K562 (cell line): ENCODE measurements at regions not wholly inside any gene's neighbourhood (a gene's known extent, or its start where the extent isn't known, plus 50 kb on each side); places are given as distances from the start of the nearest gene placed in this dataset.

Experiments used
- ATAC-seq: fragments of 200-7000 bp; cut with Tn5 transposase; 3 replicates; pipeline ENCODE4 v1.9.1; 2020; ENCODE audit warnings: moderate library complexity
- BruUV-seq: library from RNA; stranded (reverse); fragments of 400-500 nt; replicated peaks from 2 replicates; lab custom pipeline; 2021; lab: Mats Ljungman, UMichigan
- CTCF ChIA-PET: fragments of 300-600 bp; formaldehyde crosslinking; extraction: SDS; loops from one replicate; lab custom pipeline; 2021; ENCODE audit warnings: low intra/inter-chr PET ratio; lab: Yijun Ruan, JAX
- POLR2A ChIA-PET: fragments of 300-600, 350-650 bp; sonication (Branson Sonifier 250); formaldehyde crosslinking; extraction: SDS; loops from one replicate; lab custom pipeline; 2021; ENCODE audit warnings: antibody characterized with exemption, inconsistent platforms; lab: Yijun Ruan, JAX
- DNase-seq, 4 experiments: peaks; one replicate each; pipeline versions ENCODE4 v3.0.0 to v3.0.0-alpha.2; 2011 to 2018; ENCODE audit warnings: low spot score in 3 of 4, mixed read lengths in 3 of 4; ENCODE audit errors: extremely low read depth in 1 of 4
- FAIRE-seq: peaks from 2 replicates; lab custom pipeline; 2011; peaks lifted over from hg19 to GRCh38; lab: Jason Lieb, UNC
- H2AFZ ChIP-seq: 2 replicates; pipeline ENCODE4 v1.6.0; 2011; ENCODE audit warnings: low read depth, low read length, control low read depth, inconsistent platforms
- H3K27ac ChIP-seq: fragments of 200-600 bp; 3 replicates; pipeline ENCODE4 v1.8.0; 2011; ENCODE audit warnings: low read depth, mild to moderate bottlenecking, control low read depth, inconsistent platforms, low read length, moderate library complexity, mixed read lengths; ENCODE audit errors: extremely low read depth
- H3K27me3 ChIP-seq, 2 experiments: fragments of 300-600 bp in 1 of 2; 2 replicates in 1 of 2; 3 replicates in 1 of 2; pipeline versions ENCODE4 v1.6.0 to v1.8.0; 2011; ENCODE audit warnings: inconsistent platforms in 2 of 2, low read length in 2 of 2, mild to moderate bottlenecking in 1 of 2, mixed read lengths in 1 of 2, moderate library complexity in 1 of 2; ENCODE audit not compliant: control insufficient read depth in 2 of 2, insufficient read depth in 2 of 2
- H3K36me3 ChIP-seq: fragments of 300-600 bp; 3 replicates; pipeline ENCODE4 v1.8.0; 2011; ENCODE audit warnings: mild to moderate bottlenecking, low read length, inconsistent platforms; ENCODE audit not compliant: control insufficient read depth, insufficient read depth
- H3K4me1 ChIP-seq, 2 experiments: fragments of 200-600 bp in 1 of 2; replicated peaks in 1 of 2; 2 replicates in 1 of 2; 3 replicates in 1 of 2; pipeline versions ENCODE4 v1.5.1 to v1.8.0; 2011; ENCODE audit warnings: inconsistent platforms in 2 of 2, low read length in 2 of 2, mild to moderate bottlenecking in 1 of 2, mixed read lengths in 1 of 2, moderate library complexity in 1 of 2; ENCODE audit not compliant: control insufficient read depth in 2 of 2, insufficient read depth in 2 of 2
- H3K4me2 ChIP-seq: 2 replicates; pipeline ENCODE4 v1.6.1; 2011; ENCODE audit warnings: low read length, control low read depth, inconsistent platforms, mixed read lengths; ENCODE audit not compliant: insufficient read depth
- H3K4me3 ChIP-seq: fragments of 200-600 bp; sonication (generic), shearing (Covaris generic); 2 replicates; pipeline ENCODE4 v1.5.1; 2016; ENCODE audit warnings: control low read depth, inconsistent platforms
- H3K79me2 ChIP-seq: fragments of 200-600 bp; 3 replicates; pipeline ENCODE4 v1.8.0; 2011; ENCODE audit warnings: low read length, inconsistent platforms; ENCODE audit not compliant: control insufficient read depth, insufficient read depth
- H3K9ac ChIP-seq, 2 experiments: 2 replicates each; pipeline versions ENCODE4 v1.6.0 to v1.6.1; 2011; ENCODE audit warnings: low read depth in 2 of 2, low read length in 2 of 2, control low read depth in 1 of 2, inconsistent platforms in 1 of 2, mild to moderate bottlenecking in 1 of 2, mixed read lengths in 1 of 2; ENCODE audit not compliant: insufficient read depth in 1 of 2
- H3K9me1 ChIP-seq: one replicate; pipeline ENCODE4 v1.6.0; 2011; ENCODE audit warnings: inconsistent platforms, mild to moderate bottlenecking, low read length, moderate library complexity; ENCODE audit not compliant: control insufficient read depth, insufficient read depth
- H3K9me3 ChIP-seq: replicated peaks from 2 replicates; pipeline ENCODE4 v1.5.1; 2011; ENCODE audit warnings: low read depth, low read length, inconsistent platforms; ENCODE audit not compliant: control insufficient read depth, insufficient read depth
- H4K20me1 ChIP-seq: replicated peaks from 2 replicates; pipeline ENCODE4 v1.6.1; 2011; ENCODE audit warnings: low read length, inconsistent platforms, mixed read lengths; ENCODE audit not compliant: control insufficient read depth, insufficient read depth
- CBX1 ChIP-seq: sonication (generic); IDR thresholded peaks from 2 replicates; pipeline ENCODE4 v1.6.1; 2016; ENCODE audit warnings: antibody characterized with exemption, low read depth, mild to moderate bottlenecking
- CEBPB ChIP-seq: fragments of 450-650 bp; IDR thresholded peaks from 2 replicates; pipeline ENCODE4 v1.6.1; 2016; ENCODE audit warnings: missing genetic modification characterization, missing compliant biosample characterization
- CREM ChIP-seq: IDR thresholded peaks from 2 replicates; pipeline ENCODE4 v1.6.1; 2014; ENCODE audit warnings: antibody characterized with exemption, low read depth
- ETV5 ChIP-seq: sonication (generic); formaldehyde crosslinking; IDR thresholded peaks from 2 replicates; pipeline ENCODE4 v1.4.0; 2020; ENCODE audit warnings: low read depth, mild to moderate bottlenecking, missing genetic modification reagents
- FOXA3 ChIP-seq, 2 experiments: fragments of 450-650 bp in 1 of 2; sonication (generic) in 1 of 2; formaldehyde crosslinking; IDR thresholded peaks in 1 of 2; conservative IDR thresholded peaks in 1 of 2; 2 replicates each; pipeline versions ENCODE4 v1.4.0 to v1.8.0; 2020 to 2022; ENCODE audit warnings: mild to moderate bottlenecking in 2 of 2, missing genetic modification reagents in 1 of 2
- KDM5B ChIP-seq: fragments of 200-600 bp; sonication (generic); IDR thresholded peaks from 2 replicates; pipeline ENCODE4 v1.6.1; 2012; ENCODE audit warnings: low read depth, mild to moderate bottlenecking, moderate library complexity, low read length, control low read depth, inconsistent platforms; ENCODE audit not compliant: insufficient replicate concordance
- LARP7 ChIP-seq: fragments of 450-650 bp; IDR thresholded peaks from 2 replicates; pipeline ENCODE4 v1.6.1; 2016
- NR3C1 ChIP-seq: sonication (generic); formaldehyde crosslinking; IDR thresholded peaks from 2 replicates; pipeline ENCODE4 v1.8.1; 2022; ENCODE audit warnings: missing genetic modification reagents
- WGBS: fragments of 100-300 bp; shearing (Covaris generic); methylation state at CpG from one replicate; pipeline ENCODE4 v1.1.6; 2016; ENCODE audit warnings: low coverage, mixed read lengths; ENCODE audit not compliant: insufficient coverage; ENCODE audit errors: missing lambda C conversion rate; 5-methylcytosine and 5-hydroxymethylcytosine counted together
- in situ Hi-C: fragments of 300-500 bp; cut with MboI; formaldehyde crosslinking; loops from 4 replicates; pipeline ENCODE4 v1.15.0; 2018; ENCODE audit warnings: inconsistent platforms, mixed read lengths
- intact Hi-C: fragments of 100-400 bp; cut with micrococcal nuclease; formaldehyde crosslinking; loops from 2 replicates; pipeline ENCODE4 v1.14.2; 2022
- TF ChIP-seq, protein P1 (sequence below), 2 experiments: fragments of 450-650 bp; conservative IDR thresholded peaks; 2 replicates each; pipeline ENCODE4 v1.6.1; 2017; ENCODE audit warnings: mild to moderate bottlenecking in 2 of 2, moderate library complexity in 2 of 2
- TF ChIP-seq, protein P2 (sequence below): sonication (generic); formaldehyde crosslinking; IDR thresholded peaks from 2 replicates; pipeline ENCODE4 v1.8.1; 2023; ENCODE audit warnings: mild to moderate bottlenecking, missing genetic modification reagents
- TF ChIP-seq, protein P3 (sequence below): fragments of 450-650 bp; IDR thresholded peaks from 2 replicates; pipeline ENCODE4 v1.6.1; 2018; ENCODE audit not compliant: partially characterized antibody

GRCh38 chr7:46175221-46175620 lies 254.1 kb upstream of the IGFBP3 start:
- Histone ChIP-seq H3K9ac (no peak overlapping the region), H3K9me3 (no peaks in the 10 kb centered on the region), H3K9me1 (no peaks in the 10 kb centered on the region), H3K4me2 (no peak overlapping the region), H4K20me1 (no peaks in the 10 kb centered on the region), H3K4me3 (no peak overlapping the region), H3K4me1 (no peaks in the 10 kb centered on the region), H2AFZ (no peak overlapping the region), H3K27me3 (no peaks in the 10 kb centered on the region), H3K79me2 (no peaks in the 10 kb centered on the region), H3K27ac (no peak overlapping the region), H3K36me3 (no peaks in the 10 kb centered on the region)
- ATAC-seq = no peak
- CTCF ChIA-PET = no interaction called here
- intact Hi-C loops = no loop called here
- POLR2A ChIA-PET = no interaction called here
- no TSS peak for BruUV-seq
- no peak for DNase-seq
- in situ Hi-C loops = no loop called here
- no peak for FAIRE-seq
- WGBS = 0% methylated on average over 5 of the region's 5 CpGs
- TF ChIP-seq CBX1 (no peak), LARP7 (no peak), ETV5 (CRISPR knock-in tag) (no peak), KDM5B (no peak), CEBPB (tag) (no peak), NR3C1 (CRISPR knock-in tag) (no peak), CREM (no peak), FOXA3 (CRISPR knock-in tag; conservative IDR thresholded peaks at IDR 0.05 in 1 of 2, IDR thresholded peaks at IDR 0.05 in 1 of 2) (no peak)
- TF ChIP-seq, protein P1, sequence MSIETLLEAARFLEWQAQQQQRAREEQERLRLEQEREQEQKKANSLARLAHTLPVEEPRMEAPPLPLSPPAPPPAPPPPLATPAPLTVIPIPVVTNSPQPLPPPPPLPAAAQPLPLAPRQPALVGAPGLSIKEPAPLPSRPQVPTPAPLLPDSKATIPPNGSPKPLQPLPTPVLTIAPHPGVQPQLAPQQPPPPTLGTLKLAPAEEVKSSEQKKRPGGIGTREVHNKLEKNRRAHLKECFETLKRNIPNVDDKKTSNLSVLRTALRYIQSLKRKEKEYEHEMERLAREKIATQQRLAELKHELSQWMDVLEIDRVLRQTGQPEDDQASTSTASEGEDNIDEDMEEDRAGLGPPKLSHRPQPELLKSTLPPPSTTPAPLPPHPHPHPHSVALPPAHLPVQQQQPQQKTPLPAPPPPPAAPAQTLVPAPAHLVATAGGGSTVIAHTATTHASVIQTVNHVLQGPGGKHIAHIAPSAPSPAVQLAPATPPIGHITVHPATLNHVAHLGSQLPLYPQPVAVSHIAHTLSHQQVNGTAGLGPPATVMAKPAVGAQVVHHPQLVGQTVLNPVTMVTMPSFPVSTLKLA (conservative IDR thresholded peaks at IDR 0.05) = no peak
- TF ChIP-seq, protein P2, sequence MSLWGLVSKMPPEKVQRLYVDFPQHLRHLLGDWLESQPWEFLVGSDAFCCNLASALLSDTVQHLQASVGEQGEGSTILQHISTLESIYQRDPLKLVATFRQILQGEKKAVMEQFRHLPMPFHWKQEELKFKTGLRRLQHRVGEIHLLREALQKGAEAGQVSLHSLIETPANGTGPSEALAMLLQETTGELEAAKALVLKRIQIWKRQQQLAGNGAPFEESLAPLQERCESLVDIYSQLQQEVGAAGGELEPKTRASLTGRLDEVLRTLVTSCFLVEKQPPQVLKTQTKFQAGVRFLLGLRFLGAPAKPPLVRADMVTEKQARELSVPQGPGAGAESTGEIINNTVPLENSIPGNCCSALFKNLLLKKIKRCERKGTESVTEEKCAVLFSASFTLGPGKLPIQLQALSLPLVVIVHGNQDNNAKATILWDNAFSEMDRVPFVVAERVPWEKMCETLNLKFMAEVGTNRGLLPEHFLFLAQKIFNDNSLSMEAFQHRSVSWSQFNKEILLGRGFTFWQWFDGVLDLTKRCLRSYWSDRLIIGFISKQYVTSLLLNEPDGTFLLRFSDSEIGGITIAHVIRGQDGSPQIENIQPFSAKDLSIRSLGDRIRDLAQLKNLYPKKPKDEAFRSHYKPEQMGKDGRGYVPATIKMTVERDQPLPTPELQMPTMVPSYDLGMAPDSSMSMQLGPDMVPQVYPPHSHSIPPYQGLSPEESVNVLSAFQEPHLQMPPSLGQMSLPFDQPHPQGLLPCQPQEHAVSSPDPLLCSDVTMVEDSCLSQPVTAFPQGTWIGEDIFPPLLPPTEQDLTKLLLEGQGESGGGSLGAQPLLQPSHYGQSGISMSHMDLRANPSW = no peak
- TF ChIP-seq, protein P3, sequence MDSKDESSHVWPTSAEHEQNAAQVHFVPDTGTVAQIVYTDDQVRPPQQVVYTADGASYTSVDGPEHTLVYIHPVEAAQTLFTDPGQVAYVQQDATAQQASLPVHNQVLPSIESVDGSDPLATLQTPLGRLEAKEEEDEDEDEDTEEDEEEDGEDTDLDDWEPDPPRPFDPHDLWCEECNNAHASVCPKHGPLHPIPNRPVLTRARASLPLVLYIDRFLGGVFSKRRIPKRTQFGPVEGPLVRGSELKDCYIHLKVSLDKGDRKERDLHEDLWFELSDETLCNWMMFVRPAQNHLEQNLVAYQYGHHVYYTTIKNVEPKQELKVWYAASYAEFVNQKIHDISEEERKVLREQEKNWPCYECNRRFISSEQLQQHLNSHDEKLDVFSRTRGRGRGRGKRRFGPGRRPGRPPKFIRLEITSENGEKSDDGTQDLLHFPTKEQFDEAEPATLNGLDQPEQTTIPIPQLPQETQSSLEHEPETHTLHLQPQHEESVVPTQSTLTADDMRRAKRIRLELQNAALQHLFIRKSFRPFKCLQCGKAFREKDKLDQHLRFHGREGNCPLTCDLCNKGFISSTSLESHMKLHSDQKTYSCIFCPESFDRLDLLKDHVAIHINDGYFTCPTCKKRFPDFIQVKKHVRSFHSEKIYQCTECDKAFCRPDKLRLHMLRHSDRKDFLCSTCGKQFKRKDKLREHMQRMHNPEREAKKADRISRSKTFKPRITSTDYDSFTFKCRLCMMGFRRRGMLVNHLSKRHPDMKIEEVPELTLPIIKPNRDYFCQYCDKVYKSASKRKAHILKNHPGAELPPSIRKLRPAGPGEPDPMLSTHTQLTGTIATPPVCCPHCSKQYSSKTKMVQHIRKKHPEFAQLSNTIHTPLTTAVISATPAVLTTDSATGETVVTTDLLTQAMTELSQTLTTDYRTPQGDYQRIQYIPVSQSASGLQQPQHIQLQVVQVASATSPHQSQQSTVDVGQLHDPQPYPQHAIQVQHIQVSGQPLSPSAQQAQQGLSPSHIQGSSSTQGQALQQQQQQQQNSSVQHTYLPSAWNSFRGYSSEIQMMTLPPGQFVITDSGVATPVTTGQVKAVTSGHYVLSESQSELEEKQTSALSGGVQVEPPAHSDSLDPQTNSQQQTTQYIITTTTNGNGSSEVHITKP = no peak
